SHP77 treated with DMSO at 0.1 percent for 48 hours (cell line): ENCODE measurements at regions not wholly inside any gene's neighbourhood (a gene's known extent, or its start where the extent isn't known, plus 50 kb on each side); places are given as distances from the start of the nearest gene placed in this dataset.
"Not testable (repeated sequence)": the region's sequence is repeated elsewhere in the genome, so short reads cannot be mapped to it uniquely, and the experiment has no call there.

Experiments used
- DNase-seq: peaks from one replicate; lab custom pipeline; 2025; lab: John Stamatoyannopoulos, UW

DNA sequence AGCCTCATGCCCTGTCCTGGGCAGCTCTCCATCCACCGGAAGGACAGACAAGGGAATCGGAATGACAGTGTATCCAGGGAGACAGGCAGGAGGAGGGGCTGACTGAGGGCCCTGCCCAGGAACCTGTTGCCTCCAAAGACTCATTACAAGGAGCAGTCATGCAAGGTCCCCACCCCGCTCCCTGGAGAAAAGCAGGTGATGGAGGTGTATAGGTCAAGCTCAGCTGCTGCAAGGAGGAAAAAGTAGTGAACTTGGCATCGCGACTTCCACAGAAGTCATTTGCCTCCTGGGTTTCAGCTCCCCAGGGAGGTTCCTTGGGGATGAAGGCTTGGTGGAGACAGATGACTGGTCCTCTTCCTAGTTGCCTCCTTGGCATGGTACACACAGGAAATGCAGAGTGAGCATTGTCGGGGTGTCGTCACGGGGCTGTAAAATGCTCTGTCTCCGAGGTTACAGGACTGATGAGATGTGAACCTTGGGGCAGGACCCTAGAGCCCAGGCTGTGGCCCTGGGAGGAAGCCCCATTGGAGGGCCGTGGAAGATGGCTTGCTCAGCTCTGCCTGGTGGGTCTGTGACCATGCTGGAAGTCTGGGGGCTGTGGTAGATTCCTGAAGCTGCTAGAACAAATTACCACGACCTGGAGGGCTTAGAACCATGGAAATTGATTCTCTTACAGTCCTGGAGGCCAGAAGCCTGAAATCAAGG lies 219.6 kb upstream of the C1orf174 start:
- no peak for DNase-seq

DNA sequence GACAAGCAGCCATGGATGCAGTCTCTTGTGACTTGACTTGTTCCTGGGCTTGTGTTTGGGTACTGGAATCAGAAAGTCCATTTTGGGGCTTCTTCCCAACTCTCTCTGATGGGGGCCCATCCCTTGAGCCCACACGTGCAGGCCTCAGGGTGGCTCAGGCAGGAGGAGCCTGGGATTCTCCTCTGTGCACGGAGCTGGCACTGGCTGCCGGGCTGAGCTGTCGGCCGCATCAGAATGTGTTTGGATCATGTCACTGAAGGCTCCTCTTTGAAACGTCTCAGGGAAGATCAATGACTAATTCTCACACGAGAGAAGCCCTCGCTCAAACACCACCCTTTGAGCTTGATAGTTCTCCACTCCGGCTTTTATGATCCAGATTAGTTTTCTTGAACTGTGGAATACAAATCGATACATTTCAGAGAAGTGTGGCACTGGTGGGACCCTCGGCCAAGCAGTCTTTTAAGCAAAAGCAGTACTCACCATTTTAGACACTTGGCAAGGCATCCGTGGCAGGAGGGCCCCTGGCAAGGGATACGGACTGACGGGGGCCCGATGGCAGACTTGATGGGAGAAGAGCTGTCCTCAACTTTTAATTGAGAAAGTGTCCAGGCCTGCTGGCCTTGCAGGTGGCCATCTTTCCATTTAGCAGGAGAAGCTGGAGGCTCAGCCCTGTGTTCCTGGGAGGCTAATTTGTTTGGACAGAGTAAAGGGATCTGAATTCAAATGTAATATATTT lies 220.7 kb upstream of the C1orf174 start:
- DNase-seq: no peak

DNA sequence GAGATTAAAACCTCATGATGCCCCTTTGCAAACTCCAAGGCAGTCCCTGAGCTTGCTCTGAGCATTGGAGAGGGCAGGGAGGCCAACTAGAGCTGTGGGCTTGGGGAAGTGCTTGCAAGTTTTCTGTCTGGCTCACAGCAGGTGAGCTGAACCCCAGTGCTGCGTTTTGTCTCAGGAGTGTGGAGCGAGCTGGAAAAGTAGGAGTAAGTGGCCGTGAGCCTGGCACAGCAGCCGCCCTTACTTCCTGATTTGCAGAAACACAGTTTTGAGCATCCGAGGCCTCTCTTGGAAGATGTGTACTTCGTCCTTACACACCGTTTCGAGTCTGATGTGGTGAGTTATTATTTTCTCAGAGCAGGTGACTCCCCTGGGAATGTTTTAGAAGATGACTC lies 221.2 kb upstream of the C1orf174 start:
- no peak for DNase-seq

DNA sequence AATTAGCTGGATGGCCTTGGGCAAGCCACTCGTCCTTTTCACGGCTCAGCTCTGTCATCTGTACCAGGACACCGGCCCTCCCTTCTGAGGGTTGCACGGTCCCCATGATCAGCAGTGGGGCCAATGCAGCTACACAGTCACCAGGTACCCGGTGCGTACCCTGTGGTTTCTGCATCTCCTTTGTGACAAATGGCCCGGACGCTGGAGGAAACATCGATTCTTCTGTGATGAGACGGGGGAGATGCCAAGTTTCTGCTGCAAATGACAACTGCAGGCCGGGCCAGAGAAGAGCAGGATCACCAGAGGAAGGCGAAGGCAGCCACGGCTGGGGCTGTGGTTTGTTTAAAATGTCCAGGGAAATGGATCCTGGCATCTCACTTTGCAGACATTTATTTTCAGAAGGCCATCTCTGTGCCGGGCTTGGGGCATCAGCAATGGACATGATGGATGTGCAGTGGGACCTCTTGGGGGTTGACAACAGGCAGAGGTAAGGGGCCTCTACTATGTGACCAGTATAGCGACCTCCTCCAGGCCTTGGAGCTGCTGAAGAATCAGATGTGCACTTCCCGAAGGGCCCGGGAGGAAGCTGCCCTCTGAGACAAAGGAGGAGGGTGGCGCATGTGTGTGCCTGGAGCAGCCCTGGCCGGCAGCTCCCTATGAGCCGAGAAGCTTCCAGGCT lies 221.9 kb upstream of the C1orf174 start:
- DNase-seq: no peak

DNA sequence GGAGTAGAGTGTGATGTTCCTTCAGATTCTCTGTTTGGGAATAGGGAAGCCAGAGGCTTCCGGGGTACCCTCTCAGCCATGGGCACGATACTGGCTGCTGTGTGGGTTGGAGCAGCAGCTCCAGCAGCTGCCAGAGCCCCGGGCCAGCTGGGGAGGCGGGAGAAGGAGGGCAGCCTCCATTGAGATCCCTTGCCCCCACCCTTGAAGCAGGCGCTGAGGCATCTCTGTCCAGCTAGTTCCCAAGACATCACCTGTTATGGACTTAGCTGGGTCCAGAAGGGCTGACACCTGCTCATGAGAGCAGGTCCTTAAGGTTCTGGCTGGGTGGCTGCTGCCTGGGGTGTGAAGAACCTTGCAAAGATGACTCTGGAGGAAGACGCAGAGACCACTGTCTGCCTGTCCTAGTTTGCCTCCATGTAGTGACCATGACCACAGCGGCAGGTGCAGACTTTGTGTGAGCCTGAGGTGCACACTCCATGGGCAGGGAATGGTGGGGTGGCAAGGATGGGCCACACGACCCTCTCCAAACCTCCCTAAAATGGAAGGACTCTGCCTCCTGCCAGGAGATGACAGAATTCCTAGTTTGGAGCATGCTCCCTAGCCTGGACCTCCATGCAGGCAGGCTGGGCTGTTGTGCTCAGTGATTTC lies 222.6 kb upstream of the C1orf174 start:
- no peak for DNase-seq

DNA sequence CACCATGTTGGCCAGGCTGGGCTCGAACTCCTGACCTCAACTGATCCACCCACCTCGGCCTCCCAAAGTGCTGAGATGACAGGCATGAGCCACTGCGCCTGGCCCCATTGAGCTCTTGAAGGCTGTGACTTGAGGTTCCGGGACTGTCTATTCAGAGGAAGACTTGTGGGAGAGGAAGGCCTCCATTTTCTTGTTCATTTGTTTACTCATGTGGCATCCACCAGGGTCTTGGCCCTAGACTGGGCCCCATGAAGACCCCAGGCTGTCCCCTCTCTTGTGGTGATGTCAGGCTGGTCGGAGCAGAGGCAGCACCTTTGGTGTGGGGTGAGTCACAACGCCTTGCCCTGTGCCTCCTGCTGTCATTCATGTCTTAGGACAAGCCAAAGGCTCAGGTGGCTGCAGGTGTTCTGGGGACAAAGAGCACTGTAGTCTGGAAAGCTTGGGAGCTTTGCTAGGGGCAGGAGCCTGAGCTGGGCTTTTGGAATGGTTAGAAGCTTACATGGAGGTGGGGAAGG lies 224.6 kb upstream of the C1orf174 start:
- no peak for DNase-seq

DNA sequence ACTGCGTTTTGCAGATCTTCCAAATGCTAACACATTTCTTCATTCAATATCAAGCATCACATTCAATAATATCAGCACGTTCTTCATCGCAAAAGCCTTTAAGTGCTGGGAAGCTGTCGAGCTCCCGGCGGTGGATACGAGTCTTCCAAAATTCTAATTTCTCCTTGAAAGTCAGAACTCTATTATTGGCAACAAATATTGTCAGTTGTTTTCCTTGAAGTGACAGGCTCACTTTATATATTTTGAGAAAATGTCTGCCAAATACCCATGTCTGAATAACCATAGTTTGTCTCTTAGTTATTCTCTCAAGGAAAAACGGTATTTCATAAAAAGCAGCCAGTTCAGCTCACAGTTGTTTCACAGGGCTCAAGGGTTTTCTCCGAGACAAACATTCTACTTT lies 226.2 kb upstream of the C1orf174 start:
- DNase-seq: no peak

DNA sequence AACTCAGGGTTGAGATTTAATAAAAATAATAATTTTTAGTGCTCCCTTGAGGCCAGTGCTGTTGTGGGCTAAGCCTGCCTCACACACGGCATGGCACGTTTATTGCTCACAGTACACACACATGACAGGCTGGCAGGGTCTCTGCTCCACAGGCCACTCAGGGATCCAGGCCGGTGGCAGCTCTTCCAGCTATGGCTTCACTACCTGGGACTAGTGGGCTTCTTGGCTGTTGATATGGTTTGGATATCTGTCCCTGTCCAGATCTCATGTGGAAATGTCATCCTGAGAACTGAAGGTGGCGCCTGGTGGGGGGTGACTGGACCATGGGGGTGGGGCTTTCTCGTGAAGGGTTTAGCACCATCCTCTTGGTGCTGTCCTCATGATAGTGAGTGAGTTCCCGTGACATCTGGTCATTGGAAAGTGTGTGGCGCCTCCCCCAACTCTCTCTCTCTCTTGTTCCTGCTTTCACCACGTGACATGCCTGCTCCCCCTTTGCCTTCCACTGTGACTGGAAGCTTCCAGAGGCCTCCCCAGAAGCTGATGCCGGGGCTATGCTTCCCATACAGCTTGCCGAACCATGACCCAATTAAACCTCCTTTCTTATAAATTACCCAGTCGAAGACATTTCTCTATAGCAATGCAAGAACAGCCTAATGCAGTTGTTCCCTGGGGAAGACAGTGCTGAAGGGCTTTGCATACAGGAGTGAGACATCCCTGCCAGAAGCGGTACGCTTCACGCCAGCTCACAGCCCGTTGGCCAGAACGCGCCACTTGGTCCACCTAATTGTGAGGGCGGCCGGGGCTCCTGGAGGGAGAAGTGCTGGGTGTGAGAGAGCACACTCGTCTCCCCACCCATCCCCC lies 226.9 kb upstream of the C1orf174 start:
- no peak for DNase-seq

DNA sequence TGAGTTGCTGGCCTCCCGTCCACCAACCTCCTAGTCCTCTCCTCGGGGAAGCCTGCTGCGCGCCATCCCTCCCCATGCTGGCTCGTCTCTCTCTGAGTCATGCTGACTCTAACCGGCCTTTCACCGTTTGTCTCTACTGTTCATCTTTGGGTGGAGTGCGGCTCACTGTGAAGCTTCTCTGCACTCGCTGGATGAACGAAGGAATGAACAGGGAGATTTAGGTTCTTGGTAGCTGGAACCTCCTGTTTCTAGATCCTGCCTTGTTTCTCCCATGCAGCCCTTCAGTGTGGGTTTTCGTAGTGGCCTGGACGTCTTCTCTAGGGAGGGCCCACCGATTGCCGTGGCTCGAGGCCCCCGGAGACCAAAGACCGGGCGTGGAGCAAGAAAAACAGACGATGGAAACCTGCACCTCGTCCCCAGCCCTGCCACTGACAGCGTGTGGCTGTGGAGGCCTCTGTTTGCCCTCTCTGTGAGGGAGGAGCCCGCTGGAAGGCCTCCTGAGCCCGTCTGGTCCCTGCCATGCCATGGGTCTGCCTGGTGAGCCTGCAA lies 227.6 kb upstream of the C1orf174 start:
- no peak for DNase-seq

DNA sequence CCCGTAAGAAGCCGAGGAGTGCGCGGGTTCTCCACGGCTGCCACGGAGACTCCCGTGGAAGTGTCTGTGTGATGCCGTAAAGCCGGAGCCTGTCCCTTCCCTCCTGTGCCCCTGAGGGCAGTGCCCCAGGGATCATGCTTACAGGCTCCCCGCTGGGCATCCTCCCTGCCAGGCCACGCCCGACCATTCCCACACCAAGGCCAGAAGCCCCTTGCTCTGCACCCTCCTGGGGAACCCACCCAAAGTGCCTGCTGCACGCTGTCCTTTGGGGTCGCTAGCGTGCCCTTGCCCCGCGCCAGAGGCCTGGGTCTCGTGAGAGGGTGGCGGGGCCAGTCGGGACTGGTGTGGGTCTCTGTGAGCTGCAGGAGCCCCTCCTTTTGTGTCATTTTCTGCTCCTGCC lies 228.5 kb upstream of the C1orf174 start:
- no peak for DNase-seq

DNA sequence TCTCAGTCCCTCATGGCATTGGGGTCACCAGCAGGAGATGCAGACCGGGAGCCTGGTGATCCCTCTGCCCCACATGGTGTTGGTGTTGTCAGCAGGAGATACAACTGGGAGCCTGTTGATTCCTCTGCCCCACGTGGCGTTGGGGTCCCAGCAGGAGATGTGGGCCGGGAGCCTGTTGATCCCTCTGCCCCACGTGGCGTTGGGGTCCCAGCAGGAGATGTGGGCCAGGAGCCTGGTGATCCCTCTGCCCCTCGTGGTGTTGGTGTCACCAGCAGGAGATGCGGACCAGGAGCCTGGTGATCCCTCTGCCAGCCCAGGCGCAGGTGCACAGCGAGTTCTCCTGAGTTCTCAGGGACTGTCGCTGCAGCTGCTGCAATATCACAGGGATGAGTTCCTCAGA lies 229.6 kb upstream of the C1orf174 start:
- DNase-seq: no peak

DNA sequence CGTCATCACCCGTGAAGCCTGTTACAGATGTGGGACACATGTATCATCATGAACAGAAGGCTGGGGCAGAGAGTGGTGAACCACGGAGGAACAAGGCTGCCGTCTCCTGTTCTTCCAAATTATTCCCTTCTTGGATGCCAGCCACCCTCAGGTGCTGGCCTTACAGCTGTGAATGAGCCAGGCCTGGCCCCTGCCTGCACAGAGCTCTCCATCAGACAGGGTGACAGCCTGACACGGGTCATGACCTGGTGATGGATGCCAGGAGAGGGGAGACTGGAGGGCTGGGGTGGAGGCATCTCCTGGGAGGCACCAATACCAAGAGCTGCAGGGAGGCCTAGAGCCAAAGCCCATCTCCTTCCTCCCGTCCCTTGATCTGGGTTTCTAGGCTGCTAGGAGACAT lies 230.0 kb upstream of the C1orf174 start:
- no peak for DNase-seq

DNA sequence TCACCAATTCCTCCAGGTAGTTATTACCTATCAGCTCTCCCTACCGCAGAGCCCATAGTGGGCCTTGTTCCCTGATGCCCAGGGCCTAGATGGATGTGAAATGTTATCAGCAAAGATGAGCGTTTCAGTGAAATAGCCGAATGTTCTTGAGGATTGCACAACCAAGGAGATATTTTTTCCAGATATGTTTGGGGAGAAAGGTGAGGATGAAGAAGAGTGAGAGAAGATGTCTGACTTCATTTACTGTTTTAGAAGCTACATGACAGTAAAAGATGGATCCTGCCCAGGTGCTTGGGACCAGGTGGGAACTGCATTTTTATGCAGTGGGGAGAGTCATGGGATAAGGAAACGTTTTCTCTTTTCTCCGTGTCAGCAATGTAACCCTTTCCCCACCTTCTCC lies 231.7 kb upstream of the C1orf174 start:
- DNase-seq: no peak

DNA sequence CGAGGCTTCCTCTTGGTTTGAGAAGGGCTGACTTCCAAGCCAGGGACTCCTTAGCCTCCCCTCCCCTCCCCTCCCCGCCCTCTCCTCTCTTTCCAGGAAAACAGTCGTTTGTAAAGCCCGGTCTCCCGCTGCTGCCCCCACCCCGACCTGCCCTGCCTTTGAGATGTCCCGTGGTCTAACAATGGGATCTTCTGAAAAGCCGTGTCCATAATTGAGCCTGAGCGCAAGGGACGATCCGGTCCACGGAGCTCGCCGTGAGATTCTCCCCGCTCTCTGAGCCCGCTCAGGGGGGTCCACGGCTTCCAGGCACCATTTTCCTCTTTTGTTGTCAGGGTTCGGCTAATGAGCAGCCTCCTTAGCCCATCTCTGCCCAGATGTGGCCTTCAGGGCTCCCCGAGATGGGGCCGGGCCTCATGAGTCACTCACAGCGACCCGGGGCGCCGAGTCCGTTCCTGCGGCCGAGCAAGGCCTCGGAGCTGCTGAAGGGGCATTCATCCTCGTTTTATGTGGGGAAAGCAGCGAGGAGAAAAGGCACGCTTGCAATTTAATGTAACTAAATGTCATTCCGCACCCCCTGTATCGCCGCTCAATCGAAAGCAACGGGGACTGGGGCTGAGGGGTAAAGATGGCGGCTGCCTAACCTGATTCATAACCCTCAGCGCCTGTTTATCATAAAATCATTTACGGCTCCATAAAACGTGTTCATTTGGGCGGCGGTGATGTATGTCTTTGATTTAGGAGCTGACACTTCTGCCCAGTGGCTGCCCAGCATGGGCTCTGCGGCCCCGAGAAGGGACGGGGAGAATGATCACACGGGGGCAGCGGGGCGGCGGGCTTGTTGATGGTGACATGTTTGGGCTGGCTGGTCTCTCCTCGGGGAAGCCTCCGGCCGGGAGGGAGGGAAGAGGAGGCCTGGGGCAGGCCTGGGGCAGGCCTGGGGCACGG lies 232.6 kb upstream of the C1orf174 start:
- DNase-seq: no peak

DNA sequence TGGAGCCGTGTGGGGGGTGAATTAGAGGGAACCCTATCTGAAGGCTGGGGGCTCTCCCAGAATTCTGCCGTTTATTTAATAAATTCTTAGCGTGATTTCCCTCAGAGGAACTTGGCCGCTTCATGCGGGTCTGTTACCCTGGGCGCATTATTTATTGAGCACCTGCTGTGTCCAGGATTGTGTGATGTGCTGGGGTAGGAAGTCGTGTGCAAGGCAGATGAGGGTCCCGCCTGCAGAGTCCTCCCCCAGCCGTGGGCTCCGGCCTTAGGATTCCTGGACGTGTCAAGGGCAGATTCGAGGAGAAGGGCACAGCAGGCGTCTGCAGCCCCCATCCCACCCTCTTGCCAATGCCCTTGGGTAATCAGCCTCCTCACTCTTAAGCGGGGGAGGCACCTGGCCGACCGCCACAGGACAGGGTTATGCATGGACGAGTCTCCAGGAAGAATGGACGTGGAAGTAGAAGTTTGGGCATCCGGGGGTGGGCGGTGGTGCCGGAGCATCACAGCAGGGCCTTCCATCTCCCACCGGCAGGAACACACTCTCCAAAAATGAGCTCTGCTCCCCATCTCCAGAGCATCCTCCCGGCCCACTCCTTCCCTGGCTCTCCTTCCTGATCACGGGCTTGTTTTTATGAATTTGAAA lies 233.3 kb upstream of the C1orf174 start:
- no peak for DNase-seq

DNA sequence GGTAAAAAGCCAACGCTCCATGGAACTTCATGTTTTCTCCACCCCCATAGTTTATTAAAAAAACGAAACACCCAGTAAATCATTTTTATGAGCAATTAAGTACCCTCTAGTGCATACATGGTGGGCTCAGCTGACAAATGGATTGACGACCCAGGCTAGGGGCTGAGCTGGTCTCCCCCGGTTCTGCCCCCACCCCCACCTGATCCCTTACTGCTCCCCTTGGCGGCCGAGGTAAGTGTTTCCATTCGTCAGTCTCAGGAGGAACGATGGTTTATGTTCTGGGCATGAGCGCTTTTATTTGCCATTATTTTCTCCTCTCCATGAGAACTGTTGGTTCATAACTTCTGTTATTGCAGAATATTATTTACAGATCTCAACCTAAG lies 233.9 kb upstream of the C1orf174 start:
- no peak for DNase-seq

DNA sequence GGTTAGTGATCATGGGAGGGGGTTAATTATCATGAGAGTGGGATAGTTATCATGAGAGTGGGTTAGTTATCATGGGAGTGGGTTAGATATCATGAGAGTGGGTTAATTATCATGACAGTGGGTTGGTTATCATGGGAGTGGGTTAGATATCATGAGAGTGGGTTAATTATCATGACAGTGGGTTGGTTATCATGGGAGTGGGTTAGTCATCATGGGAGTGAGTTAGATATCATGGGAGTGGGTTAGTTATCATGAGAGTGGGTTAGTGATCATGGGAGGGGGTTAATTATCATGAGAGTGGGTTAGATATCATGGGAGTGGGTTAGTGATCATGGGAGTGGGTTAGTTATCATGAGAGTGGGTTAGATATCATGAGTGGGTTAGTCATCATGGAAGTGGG lies 235.8 kb upstream of the C1orf174 start:
- not testable (repeated sequence) for DNase-seq

DNA sequence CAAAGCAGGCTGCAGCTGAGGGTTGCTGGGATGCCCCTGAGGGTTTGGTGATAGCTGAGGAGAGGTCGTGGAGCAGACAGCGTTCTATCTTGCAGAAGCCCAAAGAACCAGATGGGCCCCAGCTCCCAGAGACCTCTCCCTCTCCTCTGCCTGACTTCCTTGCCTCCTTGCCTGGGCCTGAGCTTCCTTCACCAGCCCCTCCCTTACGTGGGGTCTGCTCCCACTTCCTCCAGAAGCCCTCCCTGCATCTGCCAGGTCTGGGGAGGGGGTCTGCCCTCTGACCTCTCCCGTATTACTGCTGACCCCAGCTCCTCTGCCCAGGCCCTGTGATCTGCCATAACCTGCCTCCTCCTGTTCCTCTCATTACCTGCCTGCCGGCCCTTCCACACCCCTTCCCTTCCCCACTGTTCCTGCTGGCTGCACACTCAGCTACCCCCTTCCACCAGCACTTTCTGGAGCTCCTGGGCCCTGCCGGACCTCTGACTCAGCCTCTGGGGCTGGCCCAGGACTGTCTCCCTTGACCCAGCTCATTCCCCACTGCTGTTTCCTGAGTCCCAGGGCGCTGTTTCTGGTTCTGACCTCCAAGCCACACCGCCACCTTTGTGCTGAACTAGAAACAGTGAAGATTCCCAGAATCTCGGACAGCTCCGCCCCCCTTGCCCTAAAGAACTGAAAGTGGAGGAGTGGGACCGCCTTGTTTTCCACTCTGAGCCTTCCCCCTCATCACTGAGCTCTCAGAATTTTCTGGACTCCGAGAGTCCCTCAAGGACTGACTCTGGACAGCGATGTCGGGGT lies 237.7 kb upstream of the C1orf174 start:
- no peak for DNase-seq

DNA sequence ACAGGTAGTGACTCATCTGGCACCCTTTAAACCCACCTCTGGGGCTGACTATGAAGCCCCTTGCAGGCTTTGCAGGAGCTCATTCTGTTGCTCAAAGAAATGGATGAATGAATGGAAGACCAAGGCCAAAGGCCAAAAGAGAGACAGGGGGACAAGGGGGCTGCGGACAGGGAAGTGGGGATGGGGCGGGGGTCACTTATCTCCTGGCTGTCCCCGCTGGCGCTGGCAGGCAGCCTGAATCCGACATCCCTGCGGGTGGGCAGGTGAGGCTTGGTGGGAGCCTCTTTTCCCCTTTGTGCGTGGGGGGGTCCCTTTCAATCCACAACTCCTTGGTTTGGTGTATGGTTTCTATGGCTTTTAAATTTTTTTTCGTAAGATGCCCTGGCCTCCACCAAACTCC lies 239.6 kb upstream of the C1orf174 start:
- DNase-seq: no peak
